ENCODE measurements at regions not wholly inside any gene's neighbourhood (a gene's known extent, or its start where the extent isn't known, plus 50 kb on each side); places are given as distances from the start of the nearest gene placed in this dataset.

DNA sequence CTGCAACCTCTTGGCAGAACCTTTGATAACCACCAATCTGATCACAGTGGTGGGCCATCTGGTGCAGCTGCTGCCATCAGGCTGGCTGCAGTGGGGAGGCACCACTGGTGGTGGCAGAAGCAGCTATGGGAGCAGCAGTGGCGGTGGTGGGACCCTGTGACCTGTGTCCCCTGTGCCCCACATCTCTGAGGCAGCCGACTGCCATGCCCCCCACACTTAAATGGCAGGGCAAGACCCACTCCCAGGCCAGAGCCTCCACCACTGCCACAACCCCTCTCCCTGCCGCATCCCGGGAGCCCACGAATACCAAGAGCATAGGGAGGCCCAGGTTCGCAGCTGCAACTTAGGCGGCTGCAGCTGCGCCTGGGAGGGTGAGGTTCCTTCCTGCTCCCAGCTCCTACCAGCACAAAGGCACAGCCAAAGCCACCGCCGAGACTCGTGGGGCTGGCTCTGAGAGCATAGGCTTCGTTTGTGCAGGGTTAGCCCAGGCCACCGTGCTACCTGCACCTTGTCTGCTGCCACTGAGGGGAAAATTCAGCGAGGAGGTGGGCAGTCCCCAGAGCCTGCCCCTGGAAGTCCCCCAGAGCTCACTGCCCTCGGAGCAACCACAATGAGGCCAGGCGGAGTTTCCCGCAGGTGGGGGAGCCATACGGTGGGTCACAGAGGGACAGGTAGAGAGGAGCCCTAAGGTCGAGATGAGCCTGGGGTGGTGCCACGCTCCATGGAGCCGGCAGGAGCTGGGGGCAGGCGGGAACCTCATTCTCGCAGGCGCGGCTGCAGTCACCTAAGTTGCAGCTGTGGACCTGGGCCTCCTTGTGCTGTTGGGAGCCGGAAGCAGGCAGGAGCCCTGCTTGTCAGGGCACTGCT lies 518.7 kb downstream of the RWDD3 start:
- no peak for TF ChIP-seq EZH2 (IDR thresholded peaks at IDR 0.05; ENCODE audit: insufficient read depth, poor library complexity, severe bottlenecking)
- TF ChIP-seq EZH2phosphoT487 (IDR thresholded peaks at IDR 0.05; ENCODE audit: insufficient read depth, low read depth), result no peak
